B cell (primary cell): ENCODE measurements at regions not wholly inside any gene's neighbourhood (a gene's known extent, or its start where the extent isn't known, plus 50 kb on each side); places are given as distances from the start of the nearest gene placed in this dataset.

Experiments
- ATAC-seq: fragments of 200-7000 bp; cut with Tn5 transposase; one replicate; pipeline ENCODE4 v1.10.0; 2021; ENCODE audit warnings: low read depth, mild to moderate bottlenecking, moderate number of reproducible peaks, moderate library complexity
- CTCF ChIA-PET: fragments of 350-600 bp; sonication (Branson Sonifier 250); formaldehyde crosslinking; loops from one replicate; lab custom pipeline; 2021; ENCODE audit warnings: antibody characterized with exemption, inconsistent platforms; lab: Charles Lee
- POLR2A ChIA-PET: fragments of 350-600 bp; sonication (Branson Sonifier 250); formaldehyde crosslinking; loops from one replicate; lab custom pipeline; 2021; ENCODE audit warnings: antibody characterized with exemption; lab: Charles Lee
- DNase-seq: peaks from one replicate; pipeline ENCODE4 v3.0.0; 2013
- H2AFZ ChIP-seq: 2 replicates; pipeline ENCODE4 v1.6.1; 2012; ENCODE audit warnings: mild to moderate bottlenecking, low read depth, low read length; ENCODE audit not compliant: insufficient read depth, poor library complexity, severe bottlenecking
- H3K27ac ChIP-seq, 2 donors: 1 replicate in 1 of 2; 2 replicates in 1 of 2; pipeline ENCODE4 v1.5.1; 2012 to 2013; ENCODE audit warnings: low read length in 2 of 2, mild to moderate bottlenecking in 2 of 2, moderate library complexity in 1 of 2
- H3K27me3 ChIP-seq, 4 experiments: fragments of 200-600 bp in 1 of 4; sonication (generic) in 1 of 4; replicated peaks in 1 of 4; 1 replicate in 2 of 4; 2 replicates in 2 of 4; pipeline versions ENCODE4 v1.6.1 to v1.7.0; 2013 to 2016; ENCODE audit warnings: low read length in 3 of 4, mild to moderate bottlenecking in 2 of 4, mixed read lengths in 1 of 4, moderate library complexity in 1 of 4; ENCODE audit not compliant: insufficient read depth in 4 of 4, control insufficient read depth in 3 of 4; ENCODE audit errors: control extremely low read depth in 1 of 4
- H3K36me3 ChIP-seq, 2 experiments: replicated peaks in 1 of 2; 1 replicate in 1 of 2; 2 replicates in 1 of 2; pipeline versions ENCODE4 v1.6.1 to v1.7.1; 2013; ENCODE audit warnings: low read length in 1 of 2; ENCODE audit not compliant: insufficient read depth in 2 of 2, control insufficient read depth in 1 of 2; ENCODE audit errors: control extremely low read depth in 1 of 2, extremely low read depth in 1 of 2
- H3K4me1 ChIP-seq, 2 donors: fragments of 200-600 bp in 1 of 2; sonication (generic) in 1 of 2; 1 replicate in 1 of 2; 2 replicates in 1 of 2; pipeline versions ENCODE4 v1.5.1 to v1.6.1; 2013 to 2017; ENCODE audit warnings: low read length in 2 of 2; ENCODE audit not compliant: control insufficient read depth in 2 of 2, insufficient read depth in 2 of 2
- H3K4me2 ChIP-seq: replicated peaks from 2 replicates; pipeline ENCODE3; 2012; ENCODE audit warnings: mild to moderate bottlenecking, low read depth, low read length; ENCODE audit not compliant: poor library complexity, severe bottlenecking
- H3K4me3 ChIP-seq, 5 experiments: fragments of 200-600 bp in 1 of 5; sonication (generic) in 1 of 5; 1 replicate in 3 of 5; 2 replicates in 2 of 5; pipeline versions ENCODE4 v1.5.1 to v1.7.0; 2011 to 2016; ENCODE audit warnings: low read length in 4 of 5, mild to moderate bottlenecking in 4 of 5, low read depth in 2 of 5, control low read depth in 1 of 5, moderate library complexity in 1 of 5; ENCODE audit not compliant: insufficient read depth in 1 of 5; ENCODE audit errors: control extremely low read depth in 1 of 5, extremely low read depth in 1 of 5
- H3K79me2 ChIP-seq: fragments of 200-600 bp; sonication (generic); one replicate; pipeline ENCODE4 v1.6.0; 2016; ENCODE audit warnings: low read length; ENCODE audit not compliant: control insufficient read depth, insufficient read depth
- H3K9ac ChIP-seq: fragments of 200-600 bp; sonication (generic); 2 replicates; pipeline ENCODE4 v1.6.1; 2017; ENCODE audit warnings: mild to moderate bottlenecking, low read length, moderate library complexity
- H3K9me3 ChIP-seq, 3 donors: one replicate each; pipeline versions ENCODE4 v1.6.1 to v1.7.1; 2013; ENCODE audit warnings: low read length in 2 of 3; ENCODE audit not compliant: control insufficient read depth in 2 of 3, insufficient read depth in 1 of 3; ENCODE audit errors: control extremely low read depth in 1 of 3
- H4K20me1 ChIP-seq: 2 replicates; pipeline ENCODE4 v1.6.0; 2012; ENCODE audit warnings: mild to moderate bottlenecking, low read length; ENCODE audit not compliant: insufficient read depth, control insufficient read depth, poor library complexity, severe bottlenecking
- H3K27ac Mint-ChIP-seq: one replicate; pipeline ENCODE4 v1.8.0; 2021; ENCODE audit warnings: mixed read lengths
- H3K27me3 Mint-ChIP-seq: one replicate; pipeline ENCODE4 v1.8.0; 2021; ENCODE audit warnings: mixed read lengths
- H3K4me1 Mint-ChIP-seq: one replicate; pipeline ENCODE4 v1.8.0; 2021; ENCODE audit warnings: mixed read lengths
- H3K4me3 Mint-ChIP-seq: one replicate; pipeline ENCODE4 v1.8.0; 2021; ENCODE audit warnings: mixed read lengths
- H3K9me3 Mint-ChIP-seq: one replicate; pipeline ENCODE4 v1.8.0; 2022; ENCODE audit warnings: mixed read lengths; ENCODE audit not compliant: insufficient read depth
- CTCF ChIP-seq: fragments of 200-600 bp; IDR thresholded peaks from one replicate; pipeline ENCODE4 v1.8.0; 2022; ENCODE audit warnings: antibody characterized with exemption, mild to moderate bottlenecking
- EZH2 ChIP-seq: IDR thresholded peaks from 2 replicates; pipeline ENCODE4 v1.6.1; 2012; ENCODE audit warnings: borderline replicate concordance, low read depth, mild to moderate bottlenecking, moderate library complexity, low read length; ENCODE audit not compliant: insufficient read depth, poor library complexity, severe bottlenecking
- WGBS: methylation state at CpG from one replicate; pipeline ENCODE4 v1.1.5; 2013; ENCODE audit warnings: missing lambda C conversion rate; ENCODE audit not compliant: insufficient coverage; 5-methylcytosine and 5-hydroxymethylcytosine counted together
- intact Hi-C: fragments of 100-400 bp; cut with micrococcal nuclease; formaldehyde crosslinking; loops from one replicate; pipeline ENCODE4 v1.10.0; 2022

DNA sequence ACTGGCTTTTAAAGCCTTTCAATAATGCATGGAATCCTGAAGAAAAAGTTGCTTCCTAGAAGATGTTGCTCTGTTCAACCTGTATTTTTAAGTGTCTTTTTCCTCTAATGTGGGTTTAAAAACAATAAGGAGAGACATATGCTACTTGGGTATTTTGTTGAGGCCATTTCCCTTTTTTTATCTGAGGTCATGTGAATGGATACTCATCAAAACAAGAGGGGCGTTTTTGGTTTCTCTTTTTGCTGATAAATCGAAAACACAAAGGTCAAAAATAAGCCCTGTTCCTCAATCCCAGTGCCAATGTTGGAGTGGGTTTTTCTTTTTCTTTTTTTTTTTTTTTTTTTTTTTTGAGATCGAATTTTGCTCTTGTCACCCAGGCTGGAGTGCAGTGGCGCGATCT is 468.0 kb upstream of the RBFOX1 start:
- Histone ChIP-seq H4K20me1 (no peaks in the 10 kb centered on the region), H3K4me2 (no peak overlapping the region), H3K9ac (no peak overlapping the region), H3K27ac (no peak overlapping the region), H3K4me3 (no peak overlapping the region), H3K27me3 (no peaks in the 10 kb centered on the region), H3K36me3 (no peaks in the 10 kb centered on the region), H3K79me2 (no peaks in the 10 kb centered on the region), H2AFZ (no peak overlapping the region), H3K4me1 (no peaks in the 10 kb centered on the region), H3K9me3 (peaks cover 0 to 4% (median 0%) of the 10 kb centered on the region in 3 donors)
- DNase-seq, result no peak
- ChIA-PET POLR2A (no interaction called here), CTCF (no interaction called here)
- H3K4me3 Mint-ChIP-seq, result no peak overlapping the region
- no CpG with 5 or more reads among the region's 5 CpGs for WGBS
- intact Hi-C loops, result no loop called here
- ATAC-seq, result no peak
- no peak for TF ChIP-seq EZH2
- no peak for TF ChIP-seq CTCF
- H3K27ac Mint-ChIP-seq, result no peak overlapping the region
- no peaks in the 10 kb centered on the region for H3K27me3 Mint-ChIP-seq
- H3K4me1 Mint-ChIP-seq, result no peaks in the 10 kb centered on the region
- peaks cover 2% of the 10 kb centered on the region for H3K9me3 Mint-ChIP-seq

DNA sequence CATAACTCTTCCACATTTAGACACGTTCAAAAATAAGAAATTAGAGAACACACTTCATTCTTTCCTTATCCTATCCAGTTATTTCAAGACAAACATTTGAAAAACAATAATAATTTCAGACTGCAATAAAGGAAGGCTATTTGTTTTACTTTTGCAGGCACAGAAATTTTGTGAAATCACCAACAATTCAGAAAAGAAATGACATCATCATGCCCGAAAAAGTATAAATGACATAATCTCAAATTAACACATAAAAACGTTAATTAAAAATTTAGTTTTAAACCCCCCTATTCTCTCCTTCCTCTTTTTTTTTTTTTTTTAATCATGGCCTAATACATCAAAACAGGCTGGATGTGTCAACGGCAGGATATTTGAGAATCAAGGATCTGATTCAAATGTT is 468.4 kb upstream of the RBFOX1 start:
- H3K4me3 ChIP-seq, result no peak overlapping the region
- no peaks in the 10 kb centered on the region for H3K36me3 ChIP-seq
- Mint-ChIP-seq H3K4me3 (no peak overlapping the region), H3K9me3 (peaks cover 2% of the 10 kb centered on the region), H3K27me3 (no peaks in the 10 kb centered on the region), H3K27ac (no peak overlapping the region), H3K4me1 (no peaks in the 10 kb centered on the region)
- H3K4me2 ChIP-seq, result no peak overlapping the region
- no peak overlapping the region for H3K9ac ChIP-seq
- no CpG with 5 or more reads among the region's 4 CpGs for WGBS
- CTCF ChIA-PET, result no interaction called here
- H3K79me2 ChIP-seq, result no peaks in the 10 kb centered on the region
- no peaks in the 10 kb centered on the region for H3K27me3 ChIP-seq
- POLR2A ChIA-PET, result no interaction called here
- no peak overlapping the region for H3K27ac ChIP-seq
- no peak for DNase-seq
- no peaks in the 10 kb centered on the region for H4K20me1 ChIP-seq
- H2AFZ ChIP-seq, result no peak overlapping the region
- no peak for ATAC-seq
- no peaks in the 10 kb centered on the region for H3K4me1 ChIP-seq
- H3K9me3 ChIP-seq, result peaks cover 0 to 4% (median 0%) of the 10 kb centered on the region in 3 donors
- intact Hi-C loops, result no loop called here
- TF ChIP-seq EZH2 (no peak), CTCF (no peak)
